ENCODE measurements at regions not wholly inside any gene's neighbourhood (a gene's known extent, or its start where the extent isn't known, plus 50 kb on each side); places are given as distances from the start of the nearest gene placed in this dataset.

DNA sequence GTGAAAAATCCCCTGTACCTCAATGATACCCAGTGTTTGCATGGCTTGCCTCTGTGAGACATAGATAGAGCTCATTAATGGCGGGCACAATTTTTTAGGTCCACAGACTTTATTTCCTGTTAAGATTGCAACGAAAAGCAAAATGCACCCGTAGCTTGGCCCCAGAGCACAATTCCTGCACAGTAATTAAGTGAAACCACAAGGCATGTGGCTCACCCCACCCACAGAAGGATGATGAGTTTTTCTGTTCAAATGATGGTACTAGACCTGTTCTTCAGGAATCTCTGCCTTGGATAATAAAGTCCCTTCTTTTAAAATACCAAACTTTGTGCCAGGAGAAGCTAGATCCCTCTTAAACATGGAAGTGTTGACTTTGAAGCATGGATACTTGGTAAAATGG is 738.1 kb downstream of the QKI start:
- no peak overlapping the region for H3K4me3 ChIP-seq (ENCODE audit: low read length)
- no peak overlapping the region for H3K9ac ChIP-seq (ENCODE audit: low read length)
- H3K9me2 ChIP-seq (ENCODE audit: insufficient read depth, low read length), result no peaks in the 10 kb centered on the region
- H2AFZ ChIP-seq (ENCODE audit: low read depth, low read length), result no peak overlapping the region
- no peaks in the 10 kb centered on the region for H3K9me3 ChIP-seq (ENCODE audit: low read length)
- no peaks in the 10 kb centered on the region for H3K36me3 ChIP-seq (ENCODE audit: insufficient read depth, low read length)
- H3K4me2 ChIP-seq (ENCODE audit: low read length), result no peak overlapping the region
- H4K20me1 ChIP-seq (ENCODE audit: insufficient read depth), result no peaks in the 10 kb centered on the region
- H3K27ac ChIP-seq (ENCODE audit: low read length), result no peak overlapping the region
- no peaks in the 10 kb centered on the region for H3F3A ChIP-seq (ENCODE audit: insufficient read depth, low read length, poor library complexity, severe bottlenecking)
- H3K79me2 ChIP-seq (replicated peaks; ENCODE audit: insufficient read depth, low read length), result no peaks in the 10 kb centered on the region
- H3K27me3 ChIP-seq (ENCODE audit: insufficient read depth, low read depth, low read length), result no peaks in the 10 kb centered on the region
- TF ChIP-seq MXI1 (conservative IDR thresholded peaks at IDR 0.05; ENCODE audit: poor library complexity, severe bottlenecking), result no peak
- no peak for TF ChIP-seq POLR2AphosphoS5 (IDR thresholded peaks at IDR 0.05)
- no peak for TF ChIP-seq EZH2 (IDR thresholded peaks at IDR 0.05; ENCODE audit: borderline replicate concordance, insufficient read depth, low read length, poor library complexity, severe bottlenecking)
- no peak for TF ChIP-seq RAD21 (conservative IDR thresholded peaks at IDR 0.05)
- TF ChIP-seq EP300 (conservative IDR thresholded peaks at IDR 0.05; ENCODE audit: poor library complexity, severe bottlenecking), result no peak
- TF ChIP-seq REST (IDR thresholded peaks at IDR 0.05; ENCODE audit: borderline replicate concordance), result no peak
- TF ChIP-seq SMC3 (conservative IDR thresholded peaks at IDR 0.05; ENCODE audit: poor library complexity), result no peak
- TF ChIP-seq CTCF (IDR thresholded peaks at IDR 0.05; ENCODE audit: poor library complexity, severe bottlenecking), result no peak

- no peak overlapping the region for H2AFZ ChIP-seq (ENCODE audit: low read depth, low read length)
- H3K27ac ChIP-seq (ENCODE audit: low read length), result no peak overlapping the region
- H3F3A ChIP-seq (ENCODE audit: insufficient read depth, low read length, poor library complexity, severe bottlenecking), result no peaks in the 10 kb centered on the region
- no peak overlapping the region for H3K9ac ChIP-seq (ENCODE audit: low read length)
- H3K9me3 ChIP-seq (ENCODE audit: low read length), result no peaks in the 10 kb centered on the region
- TF ChIP-seq RAD21 (conservative IDR thresholded peaks at IDR 0.05) (no peak), POLR2AphosphoS5 (IDR thresholded peaks at IDR 0.05) (no peak), SMC3 (conservative IDR thresholded peaks at IDR 0.05; ENCODE audit: poor library complexity) (no peak), EZH2 (IDR thresholded peaks at IDR 0.05; ENCODE audit: borderline replicate concordance, insufficient read depth, low read length, poor library complexity, severe bottlenecking) (no peak), REST (IDR thresholded peaks at IDR 0.05; ENCODE audit: borderline replicate concordance) (no peak), EP300 (conservative IDR thresholded peaks at IDR 0.05; ENCODE audit: poor library complexity, severe bottlenecking) (no peak), TAF1 (IDR thresholded peaks at IDR 0.05; ENCODE audit: low read depth) (no peak)
- no peaks in the 10 kb centered on the region for H4K20me1 ChIP-seq (ENCODE audit: insufficient read depth)
- no peak overlapping the region for H3K4me2 ChIP-seq (ENCODE audit: low read length)
- no peaks in the 10 kb centered on the region for H3K36me3 ChIP-seq (ENCODE audit: insufficient read depth, low read length)
- no peaks in the 10 kb centered on the region for H3K79me2 ChIP-seq (replicated peaks; ENCODE audit: insufficient read depth, low read length)
- H3K9me2 ChIP-seq (ENCODE audit: insufficient read depth, low read length), result no peaks in the 10 kb centered on the region
- H3K27me3 ChIP-seq (ENCODE audit: insufficient read depth, low read depth, low read length), result no peaks in the 10 kb centered on the region
- no peak overlapping the region for H3K4me3 ChIP-seq (ENCODE audit: low read length)
Observed at GRCh38 chr6:164151161-164152120, 736.9 kb downstream of the QKI start.

Measured in neural cell (in vitro differentiated cells).